ENCODE measurements at regions not wholly inside any gene's neighbourhood (a gene's known extent, or its start where the extent isn't known, plus 50 kb on each side); places are given as distances from the start of the nearest gene placed in this dataset.
A peak's percentile ranks its signal among the peaks of the same experiment; 100 is the strongest.

DNA sequence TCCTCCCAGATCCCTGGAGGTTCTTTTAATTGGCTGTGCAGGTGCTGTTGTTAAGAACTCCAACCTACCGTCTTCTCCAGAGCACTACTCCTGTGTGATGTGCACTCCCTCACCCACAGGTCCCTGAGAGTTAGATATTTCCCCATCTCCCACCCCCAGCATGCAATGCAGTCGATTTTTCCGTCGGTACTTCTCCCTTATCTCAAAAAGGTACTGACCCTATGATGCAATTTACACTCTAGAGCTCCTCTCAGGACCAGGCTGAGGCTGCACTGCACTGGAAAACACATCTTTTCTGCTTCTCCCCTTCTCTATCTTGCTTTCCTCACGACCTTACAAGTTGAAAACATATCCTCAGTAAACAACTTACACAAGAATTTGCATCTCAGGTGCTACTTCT, 312.4 kb upstream of the TBX3 start:
- DNase-seq: no peak

- no peak for DNase-seq
These were observed 311.9 kb upstream of the TBX3 start for GRCh38 chr12:114995891-114996290.

DNA sequence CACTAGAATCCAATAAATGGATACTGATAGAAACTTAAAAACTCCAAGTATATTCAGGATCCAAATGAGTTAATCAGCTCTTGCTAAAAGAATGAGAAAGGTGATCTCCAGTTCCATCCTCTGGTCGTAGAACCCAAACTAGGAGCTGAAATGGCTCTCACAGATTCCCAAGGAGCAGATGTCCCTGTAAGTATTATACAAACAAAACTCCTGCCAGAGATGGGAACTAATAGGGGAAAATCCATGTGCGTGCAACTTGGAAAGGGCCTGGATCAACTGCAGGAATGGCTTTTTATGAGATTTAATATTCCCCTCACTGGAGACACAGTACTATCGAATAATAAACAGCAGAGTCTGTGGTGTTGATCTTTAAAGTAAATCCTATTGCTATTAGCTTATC, 309.2 kb upstream of the TBX3 start:
- DNase-seq: no peak

DNA sequence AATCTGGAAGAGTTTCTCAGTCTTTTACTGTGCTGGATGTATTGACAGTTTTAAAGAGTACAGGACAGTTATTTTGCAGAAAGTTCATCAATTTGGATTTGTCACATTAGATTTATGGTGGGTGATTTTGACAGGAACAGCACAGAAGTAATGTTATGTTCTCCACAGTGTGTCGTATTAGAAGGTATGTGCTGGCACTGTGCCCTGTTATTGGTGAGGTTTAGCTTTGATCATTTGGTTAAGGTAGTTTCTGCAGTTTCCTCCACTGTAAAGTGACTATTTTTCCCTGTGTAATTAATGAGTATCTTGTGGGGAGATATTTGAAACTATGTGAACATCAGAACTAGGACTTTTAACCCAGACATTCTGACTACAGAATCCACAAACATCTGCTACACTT, 308.5 kb upstream of the TBX3 start:
- no peak for DNase-seq

GRCh38 chr12:114990381-114990780, 306.4 kb upstream of the TBX3 start:
- no peak for DNase-seq

GRCh38 chr12:114986849-114987248, 302.9 kb upstream of the TBX3 start:
- DNase-seq: no peak

DNA sequence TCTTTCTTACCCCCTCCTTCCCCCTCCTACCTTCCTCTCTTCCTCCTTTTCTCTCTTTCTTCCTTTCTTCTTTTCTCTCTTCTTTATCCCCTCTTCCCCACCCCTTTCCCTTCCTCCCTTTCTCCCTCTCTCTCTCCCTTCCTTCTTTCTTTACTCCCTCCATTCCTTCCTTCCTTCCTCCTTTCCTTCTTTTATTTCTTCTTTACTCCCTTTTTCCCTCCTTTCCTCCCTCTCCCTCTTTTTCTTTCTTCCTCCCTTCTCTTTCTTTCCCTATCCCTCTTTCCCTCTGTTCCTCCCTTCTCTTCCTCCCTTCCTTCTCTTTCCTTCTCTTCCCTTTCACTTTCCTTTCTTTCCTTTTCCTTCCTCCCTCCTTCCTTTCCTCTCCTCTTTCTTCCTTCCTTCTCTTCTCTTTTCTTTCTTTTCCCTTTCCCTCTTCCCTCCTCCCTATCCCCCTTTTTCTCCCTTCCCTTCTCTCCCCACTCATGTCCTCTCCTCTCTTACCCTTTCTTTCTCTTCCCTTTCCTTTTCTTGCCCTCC, 302.3 kb upstream of the TBX3 start:
- DNase-seq: no peak

DNA sequence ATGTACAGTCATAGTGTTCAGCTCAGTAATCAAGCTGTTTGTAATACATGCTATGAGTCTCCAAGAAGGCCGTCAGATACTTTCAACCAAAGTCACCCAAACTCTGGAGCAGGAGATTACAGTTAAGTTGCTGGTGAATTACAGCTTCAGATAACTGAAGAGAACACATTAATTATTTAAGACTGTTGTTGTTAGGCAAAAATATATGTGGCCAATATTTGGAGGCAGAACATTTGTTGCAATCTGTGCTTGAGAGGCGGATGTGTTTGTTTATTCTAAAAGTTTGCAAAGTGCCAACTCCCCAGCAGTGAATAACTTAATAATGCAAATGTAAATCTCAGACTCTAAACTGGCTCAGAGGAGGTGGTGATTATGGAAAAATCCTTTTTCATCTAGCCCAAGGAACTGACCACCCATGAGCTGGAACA, 300.7 kb upstream of the TBX3 start:
- DNase-seq: no peak

DNA sequence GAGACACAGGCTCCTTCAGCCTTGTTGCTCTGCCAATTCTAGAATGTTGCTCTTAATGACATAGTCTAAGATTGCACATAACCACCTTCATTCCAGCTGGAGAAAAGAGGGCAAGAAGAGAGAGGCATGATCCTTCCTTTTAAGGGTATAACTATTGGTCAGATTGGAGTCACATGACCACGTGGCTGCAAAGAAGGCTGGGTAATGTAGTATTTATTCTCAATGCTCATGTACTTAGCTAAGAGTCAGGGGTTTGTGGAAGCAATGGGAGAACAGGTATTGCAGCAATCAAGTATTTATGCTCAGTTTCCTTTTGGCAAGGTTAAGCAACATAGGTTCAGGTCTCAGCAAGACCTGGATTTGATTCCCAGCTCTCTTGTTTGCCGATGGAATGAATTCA, 298.8 kb upstream of the TBX3 start:
- no peak for DNase-seq

GRCh38 chr12:114981036-114981435, 297.1 kb upstream of the TBX3 start:
- DNase-seq: no peak

- no peak for DNase-seq
These were observed 293.0 kb upstream of the TBX3 start for GRCh38 chr12:114976959-114977358.

DNA sequence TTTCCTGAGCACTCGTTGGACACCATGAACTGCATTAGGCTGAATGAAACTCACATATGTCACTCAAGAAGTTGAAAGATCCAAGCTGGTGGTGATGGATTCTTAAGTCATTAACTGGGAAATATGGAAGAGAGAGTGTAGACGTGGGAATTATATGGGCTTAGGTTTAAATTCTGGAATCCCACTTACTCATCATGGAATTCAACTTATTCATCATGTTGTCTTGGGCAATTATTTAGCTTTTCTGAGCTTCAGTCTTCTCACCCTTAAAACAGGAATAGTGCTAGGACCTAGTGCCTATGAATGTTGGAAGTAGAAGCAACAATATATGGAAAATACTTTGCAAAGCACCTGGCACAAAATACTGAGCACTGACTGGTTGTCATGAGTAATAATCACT, 292.4 kb upstream of the TBX3 start:
- no peak for DNase-seq

- no peak for DNase-seq
These were observed 291.8 kb upstream of the TBX3 start for GRCh38 chr12:114975640-114976310.

- no peak for DNase-seq
These were observed 291.1 kb upstream of the TBX3 start for GRCh38 chr12:114974826-114975639.

DNA sequence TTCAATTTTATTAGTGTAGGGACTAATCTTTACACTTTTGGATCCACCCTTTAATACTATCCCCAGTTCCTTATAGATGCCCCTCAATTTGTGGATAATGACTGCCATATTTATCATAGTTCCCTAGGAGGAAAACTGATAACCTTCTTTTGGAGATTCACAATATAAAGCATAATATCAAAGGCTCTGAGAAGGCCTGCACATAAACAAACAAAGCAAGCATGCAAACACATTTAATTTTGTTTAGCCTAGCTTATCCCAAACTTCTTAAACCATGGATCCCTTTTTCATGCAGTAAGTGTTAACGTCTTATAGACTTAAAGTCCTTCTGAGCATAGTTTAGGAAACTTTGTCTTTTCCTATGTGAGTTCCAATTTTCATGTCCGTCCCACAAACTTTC, 290.4 kb upstream of the TBX3 start:
- DNase-seq: no peak

GRCh38 chr12:114968727-114969126, 284.8 kb upstream of the TBX3 start:
- no peak for DNase-seq

GRCh38 chr12:114967151-114967550, 283.2 kb upstream of the TBX3 start:
- DNase-seq: no peak

GRCh38 chr12:114964841-114965240, 280.9 kb upstream of the TBX3 start:
- no peak for DNase-seq

DNA sequence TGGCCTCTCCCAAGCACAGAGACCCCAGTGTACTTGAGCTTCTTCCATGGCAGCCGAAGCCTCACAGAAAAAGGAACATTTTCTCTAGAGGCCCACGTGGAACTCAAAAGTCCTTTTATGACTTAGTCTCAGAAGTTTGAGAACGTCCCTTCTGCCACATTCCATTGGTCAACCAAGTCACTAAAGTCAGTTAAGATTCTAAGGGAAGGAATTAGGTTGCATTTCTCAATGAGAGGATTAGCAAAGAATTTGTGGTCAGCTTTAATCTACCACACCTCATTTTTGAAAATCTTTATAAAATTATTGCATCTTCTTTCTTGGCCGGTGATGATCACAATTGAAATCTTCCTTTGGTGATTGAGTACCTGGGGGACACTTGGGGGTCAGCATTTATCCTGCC, 279.9 kb upstream of the TBX3 start:
- DNase-seq: no peak

- DNase-seq: no peak
These were observed 277.5 kb upstream of the TBX3 start for GRCh38 chr12:114961491-114961890.

DNA sequence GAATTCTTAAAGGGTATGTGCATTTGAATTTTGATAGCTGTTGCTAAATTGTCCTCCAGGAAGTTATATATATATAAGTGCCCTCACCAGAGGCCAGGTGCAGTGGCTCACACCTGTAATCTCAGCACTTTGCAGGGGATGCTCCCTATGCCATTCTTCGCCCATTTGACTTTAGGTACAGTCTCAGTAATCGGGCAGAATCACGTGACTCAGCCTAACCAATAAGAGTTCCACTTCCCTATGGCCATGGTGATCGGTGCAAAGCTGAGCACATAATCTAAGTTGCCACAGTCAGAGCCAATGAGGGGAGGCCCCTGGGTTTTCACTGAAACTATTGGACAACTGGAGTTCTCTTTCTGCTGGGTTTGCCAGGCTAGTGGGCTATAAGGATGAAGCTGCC, 274.6 kb upstream of the TBX3 start:
- no peak for DNase-seq

DNA sequence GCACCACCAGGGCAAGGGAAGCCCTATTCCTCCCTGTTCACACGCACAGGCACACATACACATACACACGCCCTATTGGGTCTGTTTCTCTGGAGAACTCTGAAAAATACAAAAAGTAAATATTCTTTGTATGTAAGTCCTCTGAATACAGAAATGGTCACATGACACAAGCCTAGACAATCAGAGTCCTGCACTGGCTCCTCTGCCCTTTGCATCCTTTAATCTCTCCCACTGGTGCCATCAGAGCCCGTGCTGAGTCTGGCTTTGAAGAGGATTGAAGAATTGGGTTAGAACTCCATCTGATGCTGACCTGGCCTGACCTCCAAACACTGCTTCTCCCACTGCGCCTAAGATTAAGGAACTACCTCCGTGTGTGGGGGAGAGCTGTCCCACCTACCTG, 273.2 kb upstream of the TBX3 start:
- DNase-seq: no peak

DNA sequence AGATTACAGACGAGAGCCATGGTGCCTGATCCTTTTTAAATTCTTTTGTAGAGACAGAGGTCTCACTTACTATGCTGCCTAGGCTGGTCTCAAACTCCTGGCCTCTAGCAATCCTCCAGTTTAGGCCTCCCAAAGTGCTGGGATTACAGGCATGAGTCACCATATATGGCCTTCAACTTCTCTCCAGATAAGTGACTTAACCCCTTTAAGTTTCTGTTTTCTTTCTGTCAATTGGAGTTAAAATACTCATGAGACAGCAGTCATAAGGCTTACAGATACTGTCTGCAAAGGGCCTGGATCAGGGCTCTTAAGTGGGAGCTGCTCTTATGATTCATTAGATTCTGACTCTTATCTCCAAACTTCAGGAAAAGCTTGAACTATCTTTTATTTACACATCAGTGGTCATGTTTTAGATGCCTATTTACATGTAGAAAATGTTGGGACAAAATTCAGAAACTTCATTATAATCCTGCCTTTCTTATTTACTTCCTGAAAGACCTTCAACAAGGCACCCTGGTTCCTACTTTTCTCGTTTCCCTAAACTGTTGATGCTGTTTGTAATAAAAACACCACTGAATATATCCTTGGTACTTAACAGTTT, 271.5 kb upstream of the TBX3 start:
- peak; percentile 33 for DNase-seq

DNA sequence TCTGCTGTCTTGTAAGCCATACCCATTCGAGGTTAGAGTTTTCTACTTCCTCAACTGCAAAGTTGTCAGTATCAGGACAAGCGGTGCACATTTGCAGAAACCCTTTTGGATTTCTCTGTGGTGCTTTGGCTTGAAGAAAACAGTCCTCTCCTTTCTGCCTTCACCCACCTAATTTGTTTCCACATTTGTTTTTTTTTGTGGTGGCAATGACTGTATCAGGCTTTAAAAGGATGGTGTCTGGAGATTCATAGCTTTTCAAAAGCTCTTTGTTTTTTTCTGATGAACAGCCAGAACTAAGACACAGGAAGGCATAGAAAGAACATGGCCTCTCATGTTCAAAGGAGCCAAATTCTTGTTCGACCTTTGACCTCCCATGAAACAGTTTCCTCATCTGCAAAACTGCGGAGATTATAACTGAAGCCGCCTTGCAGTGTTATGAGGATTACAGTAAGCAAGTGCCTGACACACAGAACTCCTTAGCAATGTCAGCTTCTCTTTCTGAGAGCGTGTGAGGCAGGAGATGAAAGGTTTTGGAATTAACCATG, 270.6 kb upstream of the TBX3 start:
- no peak for DNase-seq
